Panc1 (cell line): ENCODE measurements at regions not wholly inside any gene's neighbourhood (a gene's known extent, or its start where the extent isn't known, plus 50 kb on each side); places are given as distances from the start of the nearest gene placed in this dataset.

Experiments used
- ATAC-seq: fragments of 200-7000 bp; cut with Tn5 transposase; 2 replicates; pipeline ENCODE4 v1.9.1; 2020; ENCODE audit warnings: mild to moderate bottlenecking, moderate library complexity
- BruUV-seq: library from RNA; stranded (reverse); fragments of 400-500 nt; replicated peaks from 2 replicates; lab custom pipeline; 2021; lab: Mats Ljungman, UMichigan
- CTCF ChIA-PET: fragments of 300-600 bp; sonication (Branson Sonifier 250); formaldehyde crosslinking; loops from one replicate; lab custom pipeline; 2022; ENCODE audit warnings: antibody characterized with exemption; lab: Charles Lee
- POLR2A ChIA-PET: fragments of 300-600 bp; sonication (Branson Sonifier 250); formaldehyde crosslinking; loops from one replicate; lab custom pipeline; 2022; ENCODE audit warnings: antibody characterized with exemption; lab: Charles Lee
- DNase-seq: peaks from one replicate; pipeline ENCODE4 v3.0.0-alpha.2; 2010; ENCODE audit warnings: low read depth, low spot score
- H3K27ac ChIP-seq: 2 replicates; pipeline ENCODE4 v1.5.1; 2011; ENCODE audit warnings: mild to moderate bottlenecking, low read length, inconsistent platforms
- H3K27me3 ChIP-seq: fragments of 200-500 bp; sonication (Bioruptor generic); 2 replicates; pipeline ENCODE4 v1.6.0; 2014; ENCODE audit warnings: low read length, inconsistent platforms; ENCODE audit not compliant: control insufficient read depth, insufficient read depth
- H3K36me3 ChIP-seq: fragments of 200-500 bp; sonication (Bioruptor generic); 2 replicates; pipeline ENCODE4 v1.5.1; 2014; ENCODE audit warnings: inconsistent platforms, mild to moderate bottlenecking, low read length, moderate library complexity; ENCODE audit not compliant: control insufficient read depth, insufficient read depth
- H3K4me1 ChIP-seq: 2 replicates; pipeline ENCODE4 v1.5.1; 2011; ENCODE audit warnings: inconsistent platforms, mild to moderate bottlenecking, low read length, moderate library complexity; ENCODE audit not compliant: control insufficient read depth, insufficient read depth
- H3K4me3 ChIP-seq, 2 experiments: 2 replicates each; pipeline ENCODE4 v1.5.1; 2011 to 2012; ENCODE audit warnings: low read depth in 2 of 2, low read length in 2 of 2, mild to moderate bottlenecking in 2 of 2, inconsistent platforms in 1 of 2, moderate library complexity in 1 of 2
- H3K9me3 ChIP-seq: fragments of 200-500 bp; sonication (Bioruptor generic); 2 replicates; pipeline ENCODE4 v1.5.1; 2014; ENCODE audit warnings: low read depth, mild to moderate bottlenecking, inconsistent platforms, low read length, moderate library complexity; ENCODE audit not compliant: control insufficient read depth, insufficient read depth
- CTCF ChIP-seq: fragments of 450-650 bp; IDR thresholded peaks from 2 replicates; pipeline ENCODE4 v1.5.1; 2017; ENCODE audit warnings: mild to moderate bottlenecking
- POLR2AphosphoS5 ChIP-seq: IDR thresholded peaks from 2 replicates; pipeline ENCODE4 v1.6.1; 2012; ENCODE audit warnings: mild to moderate bottlenecking, low read depth, low read length, moderate library complexity
- REST ChIP-seq, 2 experiments: IDR thresholded peaks; 2 replicates each; pipeline ENCODE4 v1.6.1; 2011 to 2012; ENCODE audit warnings: low read depth in 2 of 2, control low read depth in 1 of 2, low read length in 1 of 2, mild to moderate bottlenecking in 1 of 2, moderate library complexity in 1 of 2; ENCODE audit not compliant: insufficient read depth in 1 of 2
- SIN3A ChIP-seq: IDR thresholded peaks from 2 replicates; pipeline ENCODE4 v1.6.1; 2012; ENCODE audit warnings: low read depth, mild to moderate bottlenecking, low read length, moderate library complexity, borderline replicate concordance; ENCODE audit not compliant: insufficient read depth
- TCF7L2 ChIP-seq: IDR thresholded peaks from 2 replicates; pipeline ENCODE4 v1.6.1; 2011; ENCODE audit warnings: mild to moderate bottlenecking, low read depth, low read length, inconsistent platforms
- in situ Hi-C: cut with HindIII; loops from 2 replicates; pipeline ENCODE4 v1.10.0; 2016; ENCODE audit warnings: low sequenced_read_pairs, low pct_unique_long_range_greater_than_20kb
- intact Hi-C: fragments of 100-400 bp; cut with micrococcal nuclease; formaldehyde crosslinking; loops from one replicate; pipeline ENCODE4 v1.10.0; 2022; ENCODE audit not compliant: unreplicated experiment

- Histone ChIP-seq H3K27ac (no peak overlapping the region), H3K9me3 (no peaks in the 10 kb centered on the region), H3K27me3 (no peaks in the 10 kb centered on the region), H3K36me3 (no peaks in the 10 kb centered on the region), H3K4me3 (no peak overlapping the region), H3K4me1 (no peaks in the 10 kb centered on the region)
- no TSS peak for BruUV-seq
- TF ChIP-seq CTCF (no peak), POLR2AphosphoS5 (no peak), REST (IDR thresholded peaks at IDR 0.05; ENCODE audit: insufficient read depth in 1 of 2, low read depth in 2 of 2, low read length in 1 of 2) (no peak), SIN3A (no peak), TCF7L2 (no peak)
- POLR2A ChIA-PET = no interaction called here
- ATAC-seq = no peak
- in situ Hi-C loops (no loop called here), intact Hi-C loops (no loop called here)
- CTCF ChIA-PET = no interaction called here
- no peak for DNase-seq
Measured at GRCh38 chr6:16832721-16833120, 71.5 kb upstream of the ATXN1 start.

- H3K27me3 ChIP-seq = no peaks in the 10 kb centered on the region
- no peaks in the 10 kb centered on the region for H3K4me1 ChIP-seq
- no peak overlapping the region for H3K4me3 ChIP-seq
- POLR2A ChIA-PET = no interaction called here
- H3K9me3 ChIP-seq = no peaks in the 10 kb centered on the region
- TF ChIP-seq SIN3A (no peak), CTCF (no peak), POLR2AphosphoS5 (no peak), TCF7L2 (no peak), REST (IDR thresholded peaks at IDR 0.05; ENCODE audit: insufficient read depth in 1 of 2, low read depth in 2 of 2, low read length in 1 of 2) (no peak)
- in situ Hi-C loops (no loop called here), intact Hi-C loops (no loop called here)
- DNase-seq (no peak), ATAC-seq (no peak)
- H3K27ac ChIP-seq = no peak overlapping the region
- CTCF ChIA-PET = no interaction called here
- H3K36me3 ChIP-seq = no peaks in the 10 kb centered on the region
- BruUV-seq = no TSS peak
Measured at GRCh38 chr6:16832043-16832567, 70.8 kb upstream of the ATXN1 start.
